Loucy (cell line): ENCODE measurements at regions not wholly inside any gene's neighbourhood (a gene's known extent, or its start where the extent isn't known, plus 50 kb on each side); places are given as distances from the start of the nearest gene placed in this dataset.

Experiments used
- CTCF ChIP-seq: fragments of 200-600 bp; sonication (generic); conservative IDR thresholded peaks from 2 replicates; pipeline ENCODE4 v1.5.1; 2014; ENCODE audit warnings: mild to moderate bottlenecking, antibody characterized with exemption, low read length
- EZH2phosphoT487 ChIP-seq: fragments of 200-600 bp; IDR thresholded peaks from 2 replicates; pipeline ENCODE4 v1.6.1; 2018; ENCODE audit warnings: antibody characterized with exemption, mild to moderate bottlenecking, moderate library complexity, borderline replicate concordance

DNA sequence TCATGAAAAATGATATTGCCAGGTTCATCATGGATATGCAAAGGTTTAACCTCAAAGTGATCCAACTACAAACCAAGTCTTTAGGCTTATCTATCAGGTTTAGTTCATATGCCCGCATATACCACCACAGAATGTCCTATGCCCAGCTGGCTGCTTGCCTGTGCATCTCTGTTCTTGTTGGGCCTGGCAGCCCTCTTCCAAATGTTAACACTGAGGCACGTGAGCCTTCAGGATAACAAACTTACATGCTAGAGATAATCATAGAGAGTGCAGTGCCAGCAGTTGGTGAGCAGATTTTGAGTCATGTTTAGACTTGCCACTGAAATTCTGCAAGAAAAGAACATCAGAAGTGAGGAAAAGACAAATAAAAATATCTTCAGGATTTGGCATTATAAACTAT lies 607.9 kb upstream of the TMPRSS15 start:
- TF ChIP-seq EZH2phosphoT487 (no peak), CTCF (no peak)
